ENCODE measurements at regions not wholly inside any gene's neighbourhood (a gene's known extent, or its start where the extent isn't known, plus 50 kb on each side); places are given as distances from the start of the nearest gene placed in this dataset.

- TF ChIP-seq CTCF (IDR thresholded peaks at IDR 0.05) (no peak), EZH2 (IDR thresholded peaks at IDR 0.05) (no peak)
Measured at GRCh38 chr14:58981840-58982239, 206.6 kb upstream of the DAAM1 start.

Data from neural progenitor cell (in vitro differentiated cells).